RPMI8226 (cell line): ENCODE measurements at regions not wholly inside any gene's neighbourhood (a gene's known extent, or its start where the extent isn't known, plus 50 kb on each side); places are given as distances from the start of the nearest gene placed in this dataset.
"Not testable (repeated sequence)": the region's sequence is repeated elsewhere in the genome, so short reads cannot be mapped to it uniquely, and the experiment has no call there.

Experiments
- DNase-seq: peaks from one replicate; pipeline ENCODE4 v3.0.0-alpha.2; 2015

DNA sequence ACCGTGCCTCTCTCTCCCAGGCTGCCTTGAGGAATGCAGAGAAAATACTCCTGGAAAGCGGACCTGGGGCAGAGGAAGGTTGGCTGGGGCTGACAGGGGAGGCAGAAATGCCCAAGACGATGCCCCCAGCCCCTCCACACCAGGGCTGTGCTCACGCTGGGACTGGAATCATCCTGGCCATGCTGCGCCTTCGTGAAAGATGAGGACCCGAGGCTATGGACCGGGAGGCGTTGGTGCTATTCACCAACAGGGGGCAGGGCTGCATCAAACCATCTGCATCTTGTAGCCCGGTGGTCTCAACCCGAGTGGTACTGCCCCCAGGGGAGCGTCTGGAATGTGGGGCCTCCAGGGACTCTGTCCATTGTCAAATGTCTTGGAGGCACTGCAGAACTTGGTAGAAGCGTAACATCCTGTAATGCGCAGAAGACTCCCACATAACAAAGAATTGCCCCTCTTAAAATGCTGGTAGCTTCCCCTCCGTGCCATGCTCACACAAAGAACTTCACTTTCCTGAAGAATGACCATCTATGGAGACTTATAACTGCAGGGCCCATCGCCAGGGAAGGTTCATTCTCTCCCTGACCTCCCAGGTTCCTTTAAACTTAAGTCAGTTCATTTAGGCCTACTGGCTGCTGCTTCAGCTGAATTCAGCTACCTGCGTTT lies 251.2 kb downstream of the RRAGC start:
- no peak for DNase-seq

DNA sequence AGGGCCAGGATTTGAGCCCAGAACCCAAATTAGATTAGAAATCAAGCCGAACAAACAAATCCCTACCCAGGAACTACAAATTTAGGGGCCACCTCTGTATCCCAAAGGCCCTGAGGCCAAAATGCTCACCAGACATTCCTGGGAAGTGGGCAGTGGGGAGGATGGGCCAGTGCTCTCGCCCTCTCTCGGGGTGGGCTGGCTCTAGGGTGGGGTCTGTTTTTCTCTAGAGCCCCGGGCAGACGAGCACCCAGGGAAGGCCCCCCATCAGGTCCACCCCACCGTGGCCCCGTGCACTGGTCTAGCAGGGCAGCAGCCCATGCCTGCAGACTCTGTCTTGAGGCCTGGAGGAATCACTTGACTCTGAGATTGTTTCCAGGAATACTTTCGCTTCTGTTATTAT lies 252.0 kb downstream of the RRAGC start:
- DNase-seq: no peak

DNA sequence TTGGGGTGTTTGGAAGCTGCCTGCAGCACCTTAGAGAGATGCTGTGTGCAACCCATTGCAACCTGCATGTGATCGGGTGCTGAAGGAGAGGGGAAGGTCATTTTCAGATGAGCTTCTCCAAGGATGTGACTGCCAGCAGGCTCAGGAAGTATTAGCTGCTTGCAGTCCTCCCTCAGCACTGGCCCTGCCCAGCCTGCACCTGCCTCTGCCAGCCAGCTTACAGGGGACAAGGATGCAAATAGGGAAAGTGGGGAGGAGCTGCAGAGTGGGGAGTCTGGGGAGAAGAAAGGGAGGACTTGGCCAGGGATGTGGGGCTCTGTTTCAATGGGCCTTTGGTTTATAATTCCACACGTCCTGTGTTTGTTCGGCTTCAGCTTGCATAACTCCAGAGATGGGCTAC lies 254.5 kb downstream of the RRAGC start:
- no peak for DNase-seq

DNA sequence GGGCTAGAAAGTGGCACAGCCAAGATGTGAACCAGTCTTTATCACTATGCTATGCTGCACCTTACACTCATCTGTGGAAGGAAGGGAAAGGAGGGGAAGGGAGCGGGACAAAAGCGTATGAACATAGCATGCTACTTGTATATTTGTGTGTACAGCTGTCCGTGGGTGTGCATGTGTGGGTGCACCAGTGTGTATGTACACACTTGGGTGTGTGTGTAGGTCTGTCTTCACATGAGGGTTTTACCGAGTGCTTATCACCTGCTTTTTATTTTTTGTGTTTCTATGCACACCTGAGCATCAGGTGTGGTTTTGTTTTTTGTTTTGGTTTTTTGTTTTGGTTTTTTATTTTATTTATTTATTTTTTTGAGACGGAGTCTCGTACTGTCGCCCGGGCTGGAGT lies 255.7 kb downstream of the RRAGC start:
- DNase-seq: no peak

DNA sequence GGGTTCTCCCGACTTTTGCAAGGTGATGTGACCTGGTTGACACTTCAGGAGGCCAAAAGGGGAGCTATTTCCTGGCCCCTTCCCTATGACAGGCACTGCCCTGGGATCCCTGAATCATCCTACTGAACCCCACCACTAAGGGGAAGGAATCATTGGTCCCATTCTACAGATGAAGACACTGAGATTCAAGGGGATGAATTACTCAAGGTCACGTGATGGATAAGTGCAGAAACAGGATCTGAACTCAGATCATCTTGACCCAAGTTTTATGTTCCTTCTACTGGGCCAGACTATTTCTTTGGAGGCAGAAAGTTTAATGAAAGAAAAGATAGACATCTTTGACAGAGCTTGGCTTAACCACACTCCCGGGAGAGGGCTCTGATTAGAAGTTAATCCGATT lies 258.7 kb downstream of the RRAGC start:
- DNase-seq: no peak

DNA sequence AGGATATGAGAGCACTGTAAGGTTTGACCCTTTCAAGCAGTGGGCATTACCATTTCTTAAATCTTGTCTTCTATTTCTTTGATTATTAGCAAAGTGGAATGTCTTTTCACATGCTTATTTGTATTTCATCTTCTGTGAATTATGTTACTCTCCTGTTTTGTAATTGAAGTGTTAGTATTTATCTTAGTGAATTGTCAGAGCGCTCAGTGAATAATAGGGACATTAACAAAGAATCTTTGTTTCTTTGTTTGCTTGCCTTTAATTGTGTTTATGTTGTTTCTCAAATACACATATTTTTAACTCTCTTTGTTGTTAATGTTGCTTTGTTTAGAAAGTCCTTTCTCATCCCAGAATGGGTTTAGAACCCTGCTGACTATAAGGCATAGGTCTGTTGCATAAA lies 259.3 kb downstream of the RRAGC start:
- no peak for DNase-seq

DNA sequence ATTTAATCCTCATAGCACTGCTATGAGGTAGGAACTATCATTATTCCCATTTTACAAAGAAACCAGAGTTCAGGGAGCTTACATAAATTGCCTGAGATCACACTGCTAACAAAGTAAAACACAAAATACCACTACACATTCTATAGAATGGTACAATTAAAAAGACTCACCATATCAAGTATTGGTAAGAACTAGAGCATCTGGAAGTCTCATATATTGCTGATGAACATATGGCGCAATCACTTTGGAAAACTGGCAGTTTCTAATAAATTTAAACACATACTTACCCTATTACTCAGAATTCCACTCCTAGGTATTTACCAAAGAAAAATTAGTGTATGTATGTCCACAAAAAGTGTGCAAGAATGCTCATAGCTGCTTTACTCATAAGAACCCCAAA lies 261.5 kb downstream of the RRAGC start:
- no peak for DNase-seq

DNA sequence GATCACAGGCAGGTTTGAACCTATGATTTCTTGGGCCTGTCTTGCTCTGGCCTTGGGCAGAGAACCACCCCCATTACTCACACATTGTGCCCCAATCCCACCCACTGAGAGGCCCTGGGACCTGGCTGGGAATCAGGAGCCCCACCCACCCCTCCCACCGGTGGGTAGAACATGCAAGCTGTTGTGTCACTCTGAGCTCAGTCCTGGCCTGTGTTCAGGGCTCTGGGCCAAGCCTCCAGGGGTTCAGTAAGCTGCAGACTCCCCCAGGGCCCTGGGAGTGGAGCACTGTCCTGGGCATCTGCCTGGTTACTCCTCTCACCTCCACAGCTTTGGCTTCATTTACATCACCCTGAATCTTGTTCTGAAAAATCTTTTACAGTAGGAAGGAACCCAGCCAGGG lies 270.5 kb downstream of the RRAGC start:
- no peak for DNase-seq

DNA sequence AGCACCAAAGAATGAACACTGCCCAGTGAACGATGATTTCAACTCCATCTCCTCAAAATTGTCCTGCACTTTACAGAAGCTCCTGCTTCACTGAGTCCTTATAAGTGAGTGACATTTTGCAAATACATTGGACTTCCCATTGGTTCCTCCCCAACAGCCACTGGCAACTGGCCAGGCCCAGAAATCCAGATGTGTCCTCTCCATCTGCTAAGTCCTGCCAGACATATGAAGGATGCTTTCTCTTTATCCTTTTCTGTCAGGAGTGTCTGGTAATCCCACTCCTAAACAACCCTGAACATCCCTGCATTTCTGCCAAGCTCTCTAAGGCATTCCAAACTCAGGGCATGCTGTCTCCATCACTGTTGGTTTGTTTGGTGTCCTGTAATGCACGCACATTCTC lies 271.8 kb downstream of the RRAGC start:
- no peak for DNase-seq

DNA sequence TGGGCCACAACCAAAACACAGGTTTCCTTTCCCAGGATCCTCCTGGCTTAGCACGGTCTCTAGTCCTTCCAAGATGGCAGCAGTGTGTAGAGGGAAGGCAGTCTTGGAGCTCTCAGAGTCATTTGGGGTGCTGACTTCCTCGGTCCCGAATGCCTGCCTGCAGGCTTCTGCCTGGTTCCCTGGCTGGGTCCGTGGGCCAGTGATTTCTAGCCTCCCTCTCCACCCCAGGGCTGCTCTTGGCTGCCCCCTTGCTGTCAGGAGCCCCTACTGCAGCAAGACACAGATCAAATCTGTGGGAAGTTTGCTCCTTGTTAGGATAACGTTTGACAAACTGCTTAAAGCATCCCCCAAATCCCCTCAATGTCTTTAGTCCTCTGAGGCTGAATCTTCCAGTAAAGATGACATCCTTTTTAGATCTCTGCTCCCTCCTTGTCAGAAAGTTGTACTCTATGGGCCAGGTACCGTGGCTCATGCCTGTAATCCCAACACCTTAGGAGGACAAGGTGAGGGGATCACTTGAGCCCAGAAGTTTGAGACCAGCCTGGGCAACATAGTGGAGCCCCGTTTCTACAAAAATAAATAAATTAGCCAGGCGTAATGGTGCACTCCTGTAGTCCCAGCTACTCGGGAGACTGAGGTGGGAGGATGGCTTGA lies 272.5 kb downstream of the RRAGC start:
- DNase-seq: peak; percentile 49

DNA sequence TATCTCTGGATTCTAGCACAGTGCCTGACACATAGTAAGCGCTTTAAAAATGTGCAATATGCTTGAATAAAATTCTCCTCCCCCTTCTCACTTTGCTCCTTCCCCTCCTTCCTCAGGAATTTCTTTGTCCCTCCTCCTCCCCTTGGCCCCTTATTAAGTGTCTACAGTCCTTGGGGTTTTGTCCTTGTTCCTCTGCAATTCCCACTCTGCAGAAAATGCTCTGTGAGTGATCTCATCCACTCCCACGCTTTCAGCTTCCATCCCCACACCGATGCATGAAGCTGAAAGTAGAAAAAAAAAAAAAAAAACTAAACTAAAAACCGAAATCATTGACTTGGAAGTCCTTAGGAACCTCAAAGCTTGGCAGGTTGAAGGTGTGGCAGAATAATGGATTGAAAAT lies 273.6 kb downstream of the RRAGC start:
- DNase-seq: no peak

DNA sequence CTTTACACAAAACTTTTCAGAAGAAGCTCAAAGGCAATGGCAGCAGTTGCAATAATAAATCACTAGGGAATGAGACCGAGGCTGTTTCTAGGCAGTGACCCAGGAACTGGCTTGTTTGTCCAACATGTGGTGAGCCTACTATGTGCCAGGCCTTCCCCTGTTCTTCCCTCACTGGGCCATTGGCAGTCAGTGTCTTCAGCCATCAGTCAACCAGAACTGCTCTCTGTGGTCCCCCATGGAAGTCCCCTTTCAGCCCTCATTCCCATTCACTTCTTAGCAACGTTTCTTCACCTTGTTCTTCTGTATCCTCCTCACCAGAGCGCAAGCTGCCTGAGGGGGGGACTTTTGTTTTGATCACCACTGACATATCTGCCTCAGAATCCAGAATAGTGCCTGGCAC lies 274.1 kb downstream of the RRAGC start:
- DNase-seq: no peak

DNA sequence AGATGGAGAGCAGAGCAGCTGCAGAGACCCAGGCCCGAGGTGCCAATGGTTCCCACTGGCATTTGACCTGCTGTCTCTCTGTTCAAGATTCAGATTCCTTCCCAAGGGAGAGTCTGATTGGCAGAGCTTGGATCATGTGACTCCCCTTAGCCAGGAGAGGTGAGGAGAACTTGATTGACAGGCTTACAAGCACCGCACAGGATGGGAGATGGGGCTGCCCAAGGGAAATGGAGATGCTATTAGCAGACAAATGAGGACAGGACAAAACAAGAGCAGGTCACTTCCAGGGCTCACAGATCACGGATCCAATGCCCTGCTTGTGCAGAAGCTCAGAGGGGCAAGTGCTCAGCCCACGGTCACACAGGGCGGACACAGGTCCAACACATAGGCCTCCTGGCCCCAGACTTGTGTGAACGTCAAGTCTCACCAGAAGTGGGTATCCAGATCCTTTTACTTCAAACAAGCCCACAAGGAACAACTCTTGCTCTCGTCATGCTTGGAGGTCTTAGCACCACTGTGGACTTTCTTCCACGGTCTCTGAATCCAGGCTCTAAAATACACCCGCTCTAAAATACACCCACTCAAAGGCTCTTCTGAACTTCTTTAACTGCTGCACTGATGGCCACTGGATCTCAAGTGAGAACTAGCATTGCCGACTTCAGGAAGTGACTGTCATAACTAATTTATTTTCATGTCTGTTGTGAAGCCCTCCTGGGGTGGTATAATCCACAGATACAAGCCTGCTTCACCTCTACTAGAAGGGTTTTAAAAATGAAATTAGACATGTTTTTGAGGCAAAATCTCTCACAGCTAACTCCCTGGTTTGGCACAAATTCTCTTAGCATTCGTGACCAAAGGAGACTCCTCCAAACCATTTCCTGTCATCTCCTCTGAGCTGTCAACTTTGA lies 274.9 kb downstream of the RRAGC start:
- DNase-seq: no peak

DNA sequence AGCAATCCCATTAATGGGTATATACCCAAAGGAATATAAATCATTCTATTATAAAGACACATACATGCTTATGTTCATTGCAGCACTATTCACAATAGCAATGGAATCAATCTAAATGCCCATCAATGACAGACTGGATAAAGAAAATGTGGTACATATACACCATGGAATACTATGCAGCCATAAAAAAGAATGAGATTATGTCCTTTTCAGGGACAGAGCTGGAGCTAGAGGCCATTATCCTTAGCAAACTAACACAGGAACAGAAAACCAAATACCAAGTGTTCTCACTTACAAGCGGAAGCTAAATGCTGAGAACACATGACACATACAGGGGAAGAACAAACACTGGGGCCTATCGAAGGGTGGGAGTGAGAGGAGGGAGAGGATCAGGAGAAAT lies 276.3 kb downstream of the RRAGC start:
- not testable (repeated sequence) for DNase-seq

DNA sequence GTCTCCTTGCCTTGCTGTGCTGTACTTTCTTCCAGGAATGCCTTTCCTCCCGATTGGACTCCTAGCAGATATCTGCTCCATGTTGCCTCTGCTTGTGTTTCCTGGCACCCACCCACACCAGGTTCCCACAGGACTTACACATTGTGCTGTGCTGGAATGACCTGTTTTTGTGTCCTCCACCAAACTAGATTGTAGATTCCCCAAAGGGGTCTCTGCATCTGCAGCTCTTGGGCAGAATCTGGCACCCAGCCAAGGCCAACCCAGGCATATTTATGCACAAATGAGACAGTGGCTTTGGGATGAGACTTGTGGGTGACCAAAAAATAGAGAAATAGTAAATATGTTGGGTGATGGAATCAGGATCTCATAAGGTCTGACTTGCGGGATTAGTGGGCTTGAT lies 278.2 kb downstream of the RRAGC start:
- DNase-seq: no peak

DNA sequence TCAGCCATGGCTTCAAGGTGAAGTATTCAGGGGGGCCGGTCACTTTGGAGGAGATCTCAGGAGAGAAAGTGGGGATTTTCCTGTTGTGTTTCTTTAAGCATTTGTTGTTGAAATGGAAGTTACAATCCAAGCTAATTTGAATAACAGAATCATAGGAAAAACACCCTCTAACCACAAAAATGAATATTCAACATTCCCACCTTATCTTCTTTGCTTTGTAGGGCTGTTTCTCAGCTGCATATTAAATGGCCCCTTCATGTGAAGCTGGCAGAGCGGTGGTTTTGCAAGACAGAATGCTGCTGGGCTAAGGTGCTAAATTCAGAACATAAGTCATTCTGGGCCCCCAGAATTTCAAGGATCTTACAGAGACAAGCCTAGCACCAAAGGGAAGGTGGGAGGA lies 279.0 kb downstream of the RRAGC start:
- DNase-seq: no peak

DNA sequence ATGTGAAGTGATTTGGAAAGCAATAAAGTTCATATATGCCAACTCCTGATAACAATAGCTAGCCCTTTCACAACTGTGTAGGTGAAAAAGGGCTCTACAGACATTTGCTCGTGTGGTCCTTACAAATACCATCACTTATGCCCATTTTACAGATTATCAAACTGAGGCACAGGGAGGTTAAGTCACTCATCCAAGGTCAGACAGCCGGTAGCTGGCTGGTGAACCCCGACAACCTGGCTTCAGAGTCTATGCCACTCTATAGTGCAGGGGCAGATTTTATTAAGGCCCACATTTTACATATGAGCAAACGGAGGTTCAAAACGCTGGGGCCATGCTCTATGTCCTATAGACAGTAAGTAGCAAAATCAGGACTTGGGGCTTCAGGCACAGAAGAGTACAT lies 280.5 kb downstream of the RRAGC start:
- no peak for DNase-seq

DNA sequence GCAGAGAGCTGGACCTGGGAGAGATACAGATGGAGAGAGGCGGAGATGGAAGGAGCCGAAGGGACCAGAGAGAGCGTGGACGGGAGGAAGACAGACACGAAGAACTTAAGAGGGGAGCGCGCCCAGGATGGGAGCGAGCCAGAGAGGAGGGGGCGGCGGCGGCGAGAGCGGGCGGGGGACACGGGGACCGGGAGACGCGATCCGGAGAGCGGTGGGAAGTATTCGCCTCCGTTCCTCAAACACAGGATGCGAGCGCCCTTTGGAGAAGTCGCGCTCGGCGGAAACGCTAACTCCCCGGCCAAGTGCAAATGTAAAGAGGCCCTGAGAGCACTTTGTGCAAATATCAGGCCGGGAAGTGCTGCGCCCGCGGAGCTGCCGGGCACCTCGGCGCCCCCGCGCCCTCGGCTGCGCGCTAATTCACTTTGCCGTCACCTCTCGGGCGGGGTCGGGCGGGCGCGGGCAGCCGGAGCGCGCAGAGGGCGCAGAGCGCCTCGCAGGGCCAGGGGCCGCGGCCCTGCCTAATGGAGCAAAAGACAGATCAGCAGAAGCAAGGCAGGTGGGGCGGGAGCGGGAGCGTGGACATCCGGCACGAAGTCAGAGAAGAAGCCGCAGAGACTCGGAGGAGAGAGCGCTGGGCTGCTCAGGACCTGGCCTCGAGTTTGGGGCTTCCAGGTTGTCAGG lies 281.2 kb downstream of the RRAGC start:
- DNase-seq: no peak

DNA sequence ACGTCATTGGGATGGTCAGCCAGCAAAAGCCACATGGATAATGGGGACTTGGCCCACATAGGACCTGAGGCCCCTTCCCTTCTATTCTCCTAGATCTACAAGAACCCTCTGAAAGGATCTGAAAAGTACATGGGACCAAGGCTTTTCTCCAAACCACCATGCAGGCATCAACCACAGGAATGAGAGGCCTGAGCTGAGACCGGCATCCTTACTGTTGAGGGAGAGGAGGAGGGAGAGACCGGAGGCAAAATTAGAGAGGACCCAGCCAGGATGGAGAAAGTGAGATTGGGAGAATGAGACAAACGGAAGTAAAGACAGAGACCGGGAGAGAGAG lies 281.7 kb downstream of the RRAGC start:
- no peak for DNase-seq

DNA sequence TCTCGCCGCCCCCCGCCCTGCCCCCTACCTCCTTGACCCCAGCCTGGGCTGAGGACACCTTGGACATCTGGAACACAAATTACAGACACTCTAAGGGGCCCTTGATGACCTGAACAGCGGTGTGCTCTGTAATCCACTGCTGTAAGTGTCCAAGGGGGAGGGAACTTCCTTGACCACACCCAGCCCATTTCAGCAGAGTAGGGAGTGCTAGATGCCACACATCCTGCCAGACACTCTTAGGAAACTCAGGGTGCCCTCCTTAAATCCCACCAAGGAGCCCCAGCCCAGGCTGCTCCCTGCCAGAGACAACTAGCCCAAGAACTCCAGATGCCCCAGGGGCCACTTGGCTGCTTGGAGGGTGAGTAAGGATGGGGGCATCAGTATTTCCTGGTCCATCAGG lies 282.2 kb downstream of the RRAGC start:
- no peak for DNase-seq

DNA sequence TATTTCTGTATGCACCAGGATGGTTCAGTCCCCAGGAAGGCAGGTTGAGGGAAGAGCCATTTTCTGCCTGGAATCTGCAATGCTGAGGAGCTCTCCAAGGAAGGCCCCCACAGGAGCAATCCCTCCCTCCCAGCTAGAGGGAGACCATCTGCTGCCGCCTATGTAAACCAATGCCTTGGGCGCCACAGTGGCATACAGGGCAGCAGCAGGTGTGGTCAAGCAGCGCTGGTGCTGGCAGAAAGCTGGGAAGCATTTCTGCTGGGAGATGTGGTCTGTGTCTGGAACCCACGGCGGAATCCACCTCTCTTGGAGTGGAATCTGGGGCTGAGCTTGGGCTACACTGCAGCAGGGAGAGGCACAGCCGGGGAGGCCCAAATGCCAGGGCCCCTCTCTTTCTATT lies 283.3 kb downstream of the RRAGC start:
- DNase-seq: no peak

DNA sequence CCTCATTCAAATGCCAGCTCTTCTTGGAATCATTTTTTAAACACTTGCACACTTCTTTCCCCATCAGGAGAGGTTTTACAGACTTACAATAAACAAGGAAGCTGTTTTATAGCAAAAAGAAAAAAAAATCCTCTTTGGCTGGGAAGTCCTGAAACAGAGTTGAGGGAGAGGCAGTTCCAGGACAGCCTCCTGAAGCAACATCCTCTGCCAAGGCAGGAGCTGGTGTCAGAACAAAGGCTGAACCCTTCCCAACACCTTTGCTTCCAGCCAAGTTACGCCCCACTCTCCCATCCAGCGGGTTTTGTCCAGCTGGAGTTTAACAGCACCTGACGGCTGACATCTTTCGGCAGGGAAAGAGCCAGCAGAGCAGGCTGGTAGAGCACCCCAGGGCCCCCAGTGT lies 287.8 kb downstream of the RRAGC start:
- no peak for DNase-seq

DNA sequence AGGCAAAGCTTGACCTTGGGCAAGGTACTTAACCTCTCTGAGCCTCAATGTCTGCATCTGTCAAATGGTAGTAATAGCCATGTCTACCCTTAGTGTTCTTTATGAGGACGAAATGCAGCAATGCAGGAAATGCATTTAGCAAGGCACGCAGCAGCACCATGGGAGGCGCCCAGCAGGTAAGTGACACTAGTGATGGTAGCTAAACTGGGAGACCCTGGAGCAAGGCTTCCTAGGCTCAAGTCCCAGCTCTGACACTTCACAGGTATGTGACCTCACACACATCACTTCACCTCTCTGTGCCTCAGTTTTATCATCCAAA lies 289.0 kb downstream of the RRAGC start:
- DNase-seq: no peak
